ENCODE measurements at regions not wholly inside any gene's neighbourhood (a gene's known extent, or its start where the extent isn't known, plus 50 kb on each side); places are given as distances from the start of the nearest gene placed in this dataset.

DNA sequence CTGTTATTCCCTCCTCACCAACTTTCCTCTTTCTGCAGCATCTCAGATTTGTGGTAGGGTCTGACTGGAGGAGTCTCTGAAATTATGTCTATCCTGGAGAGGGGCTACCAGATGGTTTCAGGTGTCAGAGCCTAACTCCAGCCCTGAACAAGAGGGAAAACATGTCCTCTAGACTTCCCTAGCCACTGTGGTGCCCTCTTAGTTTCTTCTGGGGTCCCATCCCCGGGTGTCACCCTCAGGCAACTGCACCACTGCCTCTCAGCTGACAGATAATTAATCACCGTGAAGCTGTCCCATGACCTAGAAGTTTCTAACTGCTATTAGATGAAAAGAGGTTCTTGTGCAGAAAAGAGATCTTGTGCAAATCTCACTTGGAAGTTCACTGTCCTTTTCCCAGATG, 95.1 kb upstream of the CELF4 start:
- no peak for DNase-seq (ENCODE audit: low spot score)

DNA sequence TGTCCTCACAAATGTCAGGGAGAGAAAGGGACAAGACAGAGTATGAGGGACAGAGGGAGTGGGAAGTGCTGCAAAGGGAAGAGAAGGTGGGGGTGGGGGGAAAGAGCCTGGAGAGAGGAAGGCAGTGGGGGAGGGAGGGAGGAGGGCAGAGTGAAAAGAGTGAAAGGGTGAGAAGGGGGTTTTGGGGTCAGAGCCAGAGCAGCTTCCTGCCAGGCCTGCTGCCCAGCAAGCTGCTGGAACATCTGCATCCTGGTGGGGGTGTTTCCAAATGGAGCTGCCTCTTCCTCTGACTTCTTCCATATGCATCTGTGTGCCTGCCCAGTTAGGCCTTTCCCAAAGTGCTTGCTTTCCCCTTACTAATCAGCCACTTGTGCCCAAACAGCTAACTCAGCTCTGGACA, 94.3 kb upstream of the CELF4 start:
- DNase-seq (ENCODE audit: low spot score), result no peak

DNA sequence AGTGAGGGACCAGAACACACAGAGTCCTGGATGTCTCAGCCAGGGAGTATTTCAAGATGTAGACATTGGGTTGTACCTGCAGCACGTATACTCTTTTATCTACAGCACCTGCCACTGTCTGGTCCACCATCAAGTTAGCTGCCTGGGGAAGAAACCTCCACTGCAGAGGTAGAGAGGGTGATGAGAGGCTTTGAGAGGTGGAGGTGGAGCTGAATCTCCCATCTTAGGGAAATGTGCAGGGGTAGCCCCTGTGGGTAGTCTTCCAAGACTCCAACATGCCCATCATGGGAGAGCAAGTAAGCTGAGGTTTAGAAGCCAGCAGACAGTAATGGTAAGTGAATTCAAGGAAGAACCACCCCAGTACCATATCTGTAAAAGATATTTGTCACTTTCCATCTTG, 93.3 kb upstream of the CELF4 start:
- no peak for DNase-seq (ENCODE audit: low spot score)

DNA sequence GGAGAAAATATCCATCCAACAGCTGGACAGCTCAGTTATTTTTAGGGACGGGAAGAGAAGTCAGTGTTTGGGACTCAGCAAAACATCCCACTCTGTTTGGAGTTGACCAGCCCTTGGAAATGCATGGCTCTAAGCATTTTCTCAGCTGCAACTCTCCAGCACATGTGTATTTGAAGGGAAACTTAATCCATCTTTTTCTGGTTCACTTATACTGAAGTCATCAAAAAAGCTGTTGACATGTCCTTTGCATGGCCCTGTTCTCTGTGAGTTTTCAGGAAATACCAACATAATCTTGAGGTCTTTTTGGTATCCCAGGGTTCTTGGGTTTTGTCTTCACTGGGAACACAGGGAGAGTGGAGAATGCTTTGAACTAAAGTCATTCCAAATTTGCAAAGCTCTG, 91.9 kb upstream of the CELF4 start:
- DNase-seq (ENCODE audit: low spot score), result no peak

DNA sequence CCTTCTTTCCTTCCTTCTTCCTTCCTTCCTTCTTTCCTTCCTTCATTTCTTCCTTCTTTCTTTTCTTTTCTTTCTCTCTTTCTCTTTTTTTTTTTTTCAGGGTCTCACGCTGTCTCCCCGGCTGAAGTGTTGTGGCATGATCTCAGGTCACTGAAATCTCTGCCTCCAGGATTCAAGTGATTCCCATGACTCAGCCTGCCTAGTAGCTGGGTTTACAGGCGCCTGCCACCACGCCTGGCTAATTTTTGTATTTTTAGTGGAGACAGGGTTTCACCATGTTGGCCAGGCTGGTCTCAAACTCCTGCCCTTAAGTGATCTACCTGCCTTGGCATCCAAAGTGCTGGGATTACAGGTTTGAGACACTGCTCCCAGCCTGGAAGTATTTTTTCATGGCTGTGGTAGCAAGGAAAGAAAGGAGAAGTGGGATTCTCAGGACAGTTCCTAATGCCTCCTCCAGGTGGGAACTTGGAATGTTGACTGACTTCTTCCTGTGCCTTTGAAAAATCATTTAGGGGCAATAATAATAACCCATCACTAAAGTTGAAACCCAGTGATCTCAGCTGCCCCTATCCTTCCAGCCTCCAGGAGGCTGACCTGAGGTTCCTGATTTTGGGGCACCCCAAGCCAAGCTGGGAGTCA, 89.3 kb upstream of the CELF4 start:
- DNase-seq (ENCODE audit: low spot score), result no peak

DNA sequence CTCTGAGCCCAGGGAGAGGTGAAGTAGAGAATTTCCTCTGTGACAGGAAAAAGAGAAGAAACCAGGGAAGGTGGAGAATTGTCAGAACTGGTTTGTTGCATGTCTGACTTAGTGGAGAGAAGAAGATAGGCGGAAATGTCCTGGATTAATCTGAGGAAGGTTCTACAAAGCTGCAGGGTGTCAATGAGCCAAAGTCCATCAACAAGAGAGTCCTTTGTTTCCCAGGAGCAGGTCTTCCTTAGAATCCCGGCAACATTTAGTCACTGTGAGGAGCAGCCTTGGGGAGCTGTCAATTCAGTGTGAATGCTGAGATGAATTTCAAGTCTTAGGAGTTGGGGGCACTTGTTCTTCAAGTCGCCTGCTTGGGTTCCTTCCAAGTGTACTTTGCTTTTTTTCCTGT, 88.4 kb upstream of the CELF4 start:
- no peak for DNase-seq (ENCODE audit: low spot score)

DNA sequence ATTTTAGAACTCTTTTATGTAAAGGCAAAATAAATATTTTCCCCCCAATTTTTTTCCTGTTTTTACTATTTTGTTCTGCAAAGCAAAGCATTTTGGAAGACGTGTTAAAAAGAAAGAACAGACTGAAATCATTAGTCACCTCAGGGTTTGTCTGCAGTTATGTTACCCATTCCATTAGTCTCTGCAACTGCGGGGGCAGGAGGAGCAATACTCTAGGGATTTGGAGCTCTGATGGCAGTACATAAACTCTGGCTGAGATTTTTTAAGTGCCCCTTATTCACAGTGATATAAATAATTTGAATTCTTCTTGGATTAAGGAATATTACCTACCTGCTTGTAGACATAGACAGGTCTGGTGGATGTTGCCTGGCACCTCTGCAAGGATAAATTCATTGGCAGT, 88.0 kb upstream of the CELF4 start:
- no peak for DNase-seq (ENCODE audit: low spot score)

DNA sequence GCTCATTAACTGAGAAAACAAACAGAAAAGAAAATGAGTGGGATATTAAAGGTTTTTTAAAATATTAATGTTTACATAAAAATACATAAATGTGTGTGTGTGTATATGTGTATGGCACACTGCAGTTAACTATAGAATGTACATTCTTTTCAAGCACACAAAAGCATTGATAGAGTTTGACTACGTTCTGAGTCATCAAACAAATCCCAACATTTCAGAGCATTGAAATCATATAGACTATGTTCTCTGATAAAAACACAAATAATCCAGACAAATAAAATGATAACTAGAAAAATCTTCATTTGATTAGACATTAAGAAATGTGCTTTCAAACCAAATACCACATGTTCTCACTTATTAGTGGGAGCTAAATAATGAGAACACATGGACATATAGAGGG, 84.3 kb upstream of the CELF4 start:
- DNase-seq (ENCODE audit: low spot score), result no peak

DNA sequence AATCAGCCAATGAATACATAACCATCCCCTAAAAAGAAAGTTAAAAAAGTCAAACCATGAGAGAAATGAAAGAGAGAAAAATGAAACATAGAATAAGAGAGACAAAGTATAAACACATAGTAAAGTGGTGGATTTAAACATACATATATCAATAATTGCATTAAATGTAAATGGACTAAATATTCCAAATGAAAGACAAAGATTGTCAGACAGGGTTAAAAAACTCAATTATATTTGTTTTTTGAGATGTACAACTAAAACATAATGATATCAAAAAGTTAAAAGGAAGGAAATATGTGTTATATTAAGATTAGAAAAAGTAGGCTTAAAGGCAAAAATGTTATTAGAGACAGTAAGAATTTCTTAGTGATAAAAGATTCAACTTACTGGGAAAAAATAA, 83.8 kb upstream of the CELF4 start:
- DNase-seq (ENCODE audit: low spot score), result no peak

DNA sequence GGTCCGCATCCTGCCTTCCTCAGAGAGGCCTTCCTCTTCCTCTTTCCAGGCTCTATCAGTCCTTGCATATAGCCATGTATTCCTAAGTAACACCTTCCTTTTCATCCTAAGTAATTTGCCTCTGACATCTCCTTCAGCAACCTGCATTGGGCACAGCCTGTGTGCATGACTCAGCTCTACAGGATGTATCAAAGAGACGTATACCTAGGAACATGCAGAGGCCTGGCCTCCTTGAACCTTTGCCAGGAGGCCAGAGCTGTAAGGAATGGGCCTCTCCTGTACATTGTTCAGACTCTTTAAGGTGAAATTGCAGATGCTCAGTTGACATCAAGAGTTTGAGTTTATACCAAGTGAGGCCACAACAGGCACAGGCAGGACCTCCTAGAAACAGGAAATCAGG, 76.0 kb upstream of the CELF4 start:
- DNase-seq (ENCODE audit: low spot score), result no peak

DNA sequence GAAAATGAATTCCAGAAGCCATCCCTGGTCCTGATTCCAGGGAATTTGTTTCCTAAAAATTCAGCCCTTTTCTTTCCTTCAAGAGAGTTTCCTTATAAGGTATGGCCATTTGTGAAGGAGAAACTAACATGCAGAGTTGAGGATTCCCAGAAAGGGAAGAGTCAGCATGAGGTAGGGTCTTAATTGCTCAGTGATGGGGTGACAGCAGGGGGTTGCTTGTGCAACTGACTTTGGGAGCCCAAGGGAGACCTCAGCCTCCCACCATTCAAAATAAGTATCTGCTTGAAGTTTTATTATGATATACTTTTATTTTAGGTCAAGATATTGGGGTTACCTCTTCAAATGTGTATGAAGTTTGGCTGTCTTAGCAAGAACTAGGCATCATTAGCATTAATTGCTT, 74.9 kb upstream of the CELF4 start:
- DNase-seq (ENCODE audit: low spot score), result no peak

DNA sequence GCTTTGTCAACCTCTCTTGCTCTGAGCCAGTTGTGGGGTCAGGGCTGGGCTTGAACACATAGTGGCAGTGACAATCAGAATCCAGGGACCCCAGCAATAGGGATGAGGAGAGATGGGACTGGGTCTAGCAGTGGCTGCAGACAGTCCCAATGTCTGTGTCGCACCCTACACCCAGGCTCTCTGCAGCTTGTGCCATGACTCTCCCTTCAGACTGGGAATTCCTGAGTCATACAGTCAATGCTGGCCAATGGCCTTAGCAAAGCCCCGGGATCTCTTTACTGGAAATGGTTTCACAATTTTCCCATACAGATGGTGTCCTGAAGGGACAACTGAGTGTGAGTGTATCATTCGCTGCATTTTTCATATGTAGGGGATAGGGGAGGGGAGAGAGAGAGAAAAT, 74.2 kb upstream of the CELF4 start:
- no peak for DNase-seq (ENCODE audit: low spot score)

DNA sequence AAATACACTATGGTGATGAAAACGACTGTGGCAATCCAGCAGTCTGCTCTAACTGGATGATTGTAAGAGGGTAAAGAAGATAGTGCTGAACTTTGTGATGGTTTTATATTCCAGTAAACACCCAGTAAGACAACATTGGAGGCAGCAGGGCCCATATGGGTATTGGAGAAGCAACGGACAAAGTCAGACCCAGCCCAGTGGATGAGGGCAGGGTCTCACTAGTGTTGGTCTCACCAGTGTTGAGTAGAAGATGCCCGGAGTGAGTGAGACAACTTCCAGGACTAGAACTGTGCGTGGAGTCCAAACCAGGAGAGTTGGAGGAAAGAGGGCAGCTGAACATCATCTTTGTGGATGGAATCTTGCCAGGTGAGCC, 71.9 kb upstream of the CELF4 start:
- DNase-seq (ENCODE audit: low spot score), result no peak

DNA sequence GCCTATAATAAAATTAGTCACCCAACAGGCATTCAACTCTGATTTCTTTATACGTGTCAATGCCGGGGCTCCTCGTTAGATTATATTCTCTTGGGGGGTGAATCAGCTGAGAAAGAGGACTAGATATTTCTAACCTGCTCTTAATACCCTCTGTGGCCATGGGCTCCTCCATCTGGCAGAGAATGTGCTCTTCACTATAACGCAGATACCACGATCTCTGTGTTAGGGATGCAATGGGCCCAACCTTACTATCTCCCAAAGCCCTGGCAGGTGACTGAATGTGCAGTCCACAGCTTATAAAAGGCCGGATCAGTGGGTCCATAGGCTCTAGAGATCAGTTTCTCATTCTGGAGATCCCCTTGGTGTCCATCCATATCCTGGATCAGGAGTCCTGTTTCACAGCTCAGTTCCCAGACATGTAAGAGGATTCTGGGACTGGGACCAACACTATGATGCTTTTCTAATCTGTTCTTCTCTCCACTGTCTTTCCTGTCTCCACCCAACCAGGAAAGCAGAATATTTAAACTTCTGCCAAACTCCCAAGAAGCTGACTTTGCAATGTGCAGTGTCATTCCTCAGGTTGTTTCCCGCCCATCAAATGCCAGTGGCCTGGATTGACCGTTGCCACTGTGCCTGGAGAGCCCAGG, 71.4 kb upstream of the CELF4 start:
- DNase-seq (ENCODE audit: low spot score), result no peak

DNA sequence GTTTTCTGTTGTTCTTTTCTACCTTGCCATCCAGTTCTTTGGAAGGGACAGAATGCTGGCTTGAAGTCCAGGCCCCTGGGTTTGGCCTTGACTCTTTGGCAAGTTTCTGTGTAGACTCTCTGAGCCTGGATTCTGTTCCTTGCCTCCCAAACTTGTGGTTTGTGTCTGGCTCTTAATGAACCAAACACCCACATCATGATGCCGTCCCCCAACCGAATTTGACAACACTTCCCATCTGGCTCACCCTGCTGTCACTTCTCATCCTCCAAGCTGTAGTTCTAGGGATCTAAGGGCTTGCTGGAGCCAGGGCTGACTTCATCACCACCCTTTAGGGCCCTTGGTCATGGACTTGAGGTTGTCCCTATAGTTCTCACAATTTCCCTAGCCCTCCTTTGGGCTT, 68.9 kb upstream of the CELF4 start:
- no peak for DNase-seq (ENCODE audit: low spot score)

DNA sequence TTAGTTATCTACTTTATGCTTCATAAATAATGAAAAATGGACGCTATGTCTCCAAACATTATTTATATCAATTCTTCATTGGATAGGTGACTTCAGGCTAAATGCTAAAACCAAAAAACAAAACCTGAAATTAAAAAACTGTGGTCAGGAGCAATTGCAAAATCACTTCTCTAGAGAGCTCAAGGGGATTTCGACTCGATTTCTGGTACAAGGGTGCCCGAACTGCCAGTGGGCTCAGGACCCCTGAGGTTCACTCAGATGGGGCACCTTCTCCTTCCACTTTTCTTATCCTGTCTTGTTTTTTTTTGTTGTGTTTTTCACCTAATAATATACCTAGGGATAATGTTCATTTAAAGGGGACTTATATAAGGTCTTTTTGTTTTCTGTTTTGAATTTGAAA, 65.8 kb upstream of the CELF4 start:
- DNase-seq (ENCODE audit: low spot score), result no peak

DNA sequence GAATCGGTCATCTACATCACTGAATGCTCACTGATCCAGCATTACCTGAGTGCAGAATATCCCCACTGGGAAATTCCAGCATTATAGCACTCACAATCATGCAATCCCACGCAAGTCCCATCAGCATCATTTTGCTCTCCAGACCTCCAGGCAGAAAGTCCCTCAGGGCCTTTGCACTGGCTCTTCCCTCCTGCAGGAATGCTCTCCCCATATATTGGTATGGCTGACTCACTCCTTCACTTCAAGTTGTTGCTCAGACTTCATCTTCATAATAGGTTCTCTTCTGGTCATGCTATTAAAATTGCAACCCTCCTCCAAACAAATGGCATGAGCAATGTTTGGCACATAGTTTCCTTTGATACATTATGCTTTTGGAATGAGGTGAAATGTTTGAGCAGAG, 64.7 kb upstream of the CELF4 start:
- no peak for DNase-seq (ENCODE audit: low spot score)

DNA sequence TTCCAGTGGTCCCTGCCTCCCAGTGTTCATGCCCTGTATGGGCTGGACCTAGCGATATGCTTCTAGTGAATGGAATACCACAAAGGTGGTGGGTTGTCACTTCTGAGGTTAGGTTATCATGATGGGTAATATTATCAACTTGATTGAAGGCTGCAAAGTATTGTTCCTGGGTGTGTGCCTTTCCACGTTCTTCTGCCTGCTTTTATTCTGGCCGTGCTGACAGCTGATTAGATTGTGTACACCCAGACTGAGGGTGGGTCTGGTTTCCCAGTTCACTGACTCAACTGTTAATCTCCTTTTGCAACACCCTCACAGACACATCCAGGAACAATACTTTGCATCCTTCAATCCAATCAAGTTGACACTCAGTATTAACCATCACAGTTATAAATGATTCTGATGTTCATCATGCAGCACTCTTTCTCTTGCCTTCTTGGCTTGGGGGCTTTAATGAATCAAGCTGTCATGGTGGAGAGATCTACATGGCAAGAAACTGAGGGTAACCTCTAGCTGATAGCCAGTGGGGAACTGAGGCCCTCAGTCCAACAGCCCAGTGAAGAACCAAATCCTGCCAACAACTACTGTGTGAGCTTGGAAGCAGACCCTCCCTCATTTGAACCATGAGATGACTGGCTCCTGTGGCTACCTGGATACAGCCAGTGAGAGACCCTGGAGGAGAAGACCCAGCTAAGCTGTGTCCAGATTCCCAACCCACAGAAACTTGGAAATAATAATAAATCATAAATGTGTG, 63.0 kb upstream of the CELF4 start:
- no peak for DNase-seq (ENCODE audit: low spot score)

DNA sequence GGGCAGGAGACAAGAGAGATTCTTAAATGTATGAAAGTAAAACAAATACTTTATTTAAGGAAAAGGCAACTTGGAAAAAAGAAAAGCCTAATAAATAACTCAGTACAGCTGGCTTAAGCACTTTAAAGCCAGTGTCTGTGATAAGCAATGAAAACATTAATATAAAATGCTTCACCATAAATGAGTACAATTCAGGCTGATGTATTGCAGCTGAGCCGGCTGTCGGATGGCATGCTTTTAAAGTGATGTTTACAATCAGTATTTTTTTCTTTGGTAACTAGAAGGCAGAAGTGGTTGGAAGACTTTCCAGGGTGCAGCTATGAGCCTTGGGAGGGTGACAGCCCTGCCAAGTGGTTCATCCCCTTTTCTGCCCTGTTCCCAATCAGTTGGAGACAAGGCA, 58.7 kb upstream of the CELF4 start:
- DNase-seq (ENCODE audit: low spot score), result no peak

DNA sequence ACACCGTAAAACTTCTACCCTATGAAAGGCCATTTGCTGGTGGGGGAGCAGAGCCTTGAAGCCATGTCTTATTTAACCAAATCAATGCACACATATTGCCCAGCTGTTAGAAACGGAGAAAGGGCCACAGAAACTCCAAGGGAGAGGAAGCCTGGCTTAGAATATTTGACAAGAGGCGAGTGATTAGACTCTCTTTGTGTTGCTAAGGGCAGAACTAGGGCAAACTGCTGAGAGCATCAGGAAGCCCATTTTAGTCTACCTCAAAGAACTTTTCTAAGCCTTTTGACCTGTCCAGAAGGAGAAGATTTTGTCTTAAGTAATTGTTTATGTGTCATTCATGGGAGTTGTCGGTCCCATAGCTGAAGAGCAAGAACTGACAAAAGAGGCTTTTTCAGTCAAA, 54.4 kb upstream of the CELF4 start:
- no peak for DNase-seq (ENCODE audit: low spot score)

DNA sequence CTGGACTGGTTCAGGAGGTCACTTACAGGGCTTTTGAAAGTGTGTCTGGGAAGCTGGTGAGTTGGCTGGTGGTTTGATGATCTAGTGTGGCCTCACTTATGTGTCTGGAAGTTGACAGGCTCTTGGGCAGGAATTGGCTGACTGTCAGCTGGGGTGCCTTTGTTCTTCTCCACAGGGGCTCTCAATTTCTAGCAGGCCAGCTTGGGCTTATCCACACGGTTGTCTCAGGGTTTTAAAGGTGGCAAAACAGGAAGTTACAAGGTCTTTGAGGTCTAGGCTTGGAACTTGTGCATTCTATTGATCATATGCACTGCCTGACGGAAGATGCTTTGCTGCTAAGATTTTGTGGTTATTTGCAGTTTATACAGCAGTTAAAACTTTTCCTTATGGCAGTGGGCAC, 52.0 kb upstream of the CELF4 start:
- no peak for DNase-seq (ENCODE audit: low spot score)

Data from H4 (cell line).